ENCODE measurements at regions not wholly inside any gene's neighbourhood (a gene's known extent, or its start where the extent isn't known, plus 50 kb on each side); places are given as distances from the start of the nearest gene placed in this dataset.

DNA sequence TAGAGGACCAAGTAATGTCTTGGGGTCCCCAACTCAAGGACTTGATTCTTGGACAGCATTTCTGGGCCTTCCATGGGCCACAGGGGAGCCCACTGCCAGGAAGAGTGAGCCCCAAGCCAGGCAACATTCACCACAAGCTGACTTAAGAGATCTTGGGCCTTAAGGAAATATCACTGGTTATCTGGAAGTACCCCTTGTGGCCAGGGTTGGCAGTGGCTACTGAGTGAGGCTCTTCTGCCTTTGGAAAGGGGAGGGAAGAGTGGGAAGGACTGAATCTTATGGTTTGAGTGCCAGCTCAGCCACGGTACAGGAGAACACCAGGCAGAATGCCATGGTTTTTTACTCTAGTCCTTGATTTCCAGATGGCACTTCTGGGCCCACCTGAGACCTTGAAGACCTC, 228.9 kb upstream of the RGS18 start:
- TF ChIP-seq, protein P1, sequence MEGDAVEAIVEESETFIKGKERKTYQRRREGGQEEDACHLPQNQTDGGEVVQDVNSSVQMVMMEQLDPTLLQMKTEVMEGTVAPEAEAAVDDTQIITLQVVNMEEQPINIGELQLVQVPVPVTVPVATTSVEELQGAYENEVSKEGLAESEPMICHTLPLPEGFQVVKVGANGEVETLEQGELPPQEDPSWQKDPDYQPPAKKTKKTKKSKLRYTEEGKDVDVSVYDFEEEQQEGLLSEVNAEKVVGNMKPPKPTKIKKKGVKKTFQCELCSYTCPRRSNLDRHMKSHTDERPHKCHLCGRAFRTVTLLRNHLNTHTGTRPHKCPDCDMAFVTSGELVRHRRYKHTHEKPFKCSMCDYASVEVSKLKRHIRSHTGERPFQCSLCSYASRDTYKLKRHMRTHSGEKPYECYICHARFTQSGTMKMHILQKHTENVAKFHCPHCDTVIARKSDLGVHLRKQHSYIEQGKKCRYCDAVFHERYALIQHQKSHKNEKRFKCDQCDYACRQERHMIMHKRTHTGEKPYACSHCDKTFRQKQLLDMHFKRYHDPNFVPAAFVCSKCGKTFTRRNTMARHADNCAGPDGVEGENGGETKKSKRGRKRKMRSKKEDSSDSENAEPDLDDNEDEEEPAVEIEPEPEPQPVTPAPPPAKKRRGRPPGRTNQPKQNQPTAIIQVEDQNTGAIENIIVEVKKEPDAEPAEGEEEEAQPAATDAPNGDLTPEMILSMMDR (IDR thresholded peaks at IDR 0.05), result no peak
- TF ChIP-seq POLR2A (IDR thresholded peaks at IDR 0.05), result no peak
- TF ChIP-seq EP300 (IDR thresholded peaks at IDR 0.05), result no peak
- TF ChIP-seq POLR2AphosphoS5 (IDR thresholded peaks at IDR 0.05), result no peak

All from upper lobe of left lung (tissue), 4 donors.